ENCODE measurements at regions not wholly inside any gene's neighbourhood (a gene's known extent, or its start where the extent isn't known, plus 50 kb on each side); places are given as distances from the start of the nearest gene placed in this dataset.

DNA sequence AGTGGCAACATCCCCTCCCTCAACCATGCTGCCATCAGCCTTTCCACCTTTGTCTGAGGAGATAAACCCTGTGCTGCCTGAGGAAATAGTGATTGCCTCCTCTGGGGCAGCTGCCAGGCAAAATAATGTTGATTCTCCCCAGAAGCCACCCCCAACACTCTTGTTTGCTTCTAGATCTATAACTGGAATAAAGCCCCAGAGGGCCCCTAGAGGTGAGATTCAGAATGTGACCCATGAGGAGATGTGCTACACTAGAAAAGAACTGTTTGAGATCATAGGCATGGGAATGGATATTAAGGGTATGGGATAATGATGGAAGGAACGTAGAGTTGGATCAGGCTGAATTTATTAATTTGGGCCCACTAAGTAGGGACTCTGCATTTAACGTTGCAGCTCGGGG is 116.3 kb upstream of the RMP24 start:
- TF ChIP-seq EZH2 (IDR thresholded peaks at IDR 0.05; ENCODE audit: low read length, unreplicated experiment) (no peak), EZH2phosphoT487 (IDR thresholded peaks at IDR 0.05; ENCODE audit: borderline replicate concordance, low read length) (no peak)
- TF ChIP-seq, protein P1, sequence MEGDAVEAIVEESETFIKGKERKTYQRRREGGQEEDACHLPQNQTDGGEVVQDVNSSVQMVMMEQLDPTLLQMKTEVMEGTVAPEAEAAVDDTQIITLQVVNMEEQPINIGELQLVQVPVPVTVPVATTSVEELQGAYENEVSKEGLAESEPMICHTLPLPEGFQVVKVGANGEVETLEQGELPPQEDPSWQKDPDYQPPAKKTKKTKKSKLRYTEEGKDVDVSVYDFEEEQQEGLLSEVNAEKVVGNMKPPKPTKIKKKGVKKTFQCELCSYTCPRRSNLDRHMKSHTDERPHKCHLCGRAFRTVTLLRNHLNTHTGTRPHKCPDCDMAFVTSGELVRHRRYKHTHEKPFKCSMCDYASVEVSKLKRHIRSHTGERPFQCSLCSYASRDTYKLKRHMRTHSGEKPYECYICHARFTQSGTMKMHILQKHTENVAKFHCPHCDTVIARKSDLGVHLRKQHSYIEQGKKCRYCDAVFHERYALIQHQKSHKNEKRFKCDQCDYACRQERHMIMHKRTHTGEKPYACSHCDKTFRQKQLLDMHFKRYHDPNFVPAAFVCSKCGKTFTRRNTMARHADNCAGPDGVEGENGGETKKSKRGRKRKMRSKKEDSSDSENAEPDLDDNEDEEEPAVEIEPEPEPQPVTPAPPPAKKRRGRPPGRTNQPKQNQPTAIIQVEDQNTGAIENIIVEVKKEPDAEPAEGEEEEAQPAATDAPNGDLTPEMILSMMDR (conservative IDR thresholded peaks at IDR 0.05; ENCODE audit: low read depth, low read length) = no peak

Data from PC-3 (cell line).